ENCODE measurements at regions not wholly inside any gene's neighbourhood (a gene's known extent, or its start where the extent isn't known, plus 50 kb on each side); places are given as distances from the start of the nearest gene placed in this dataset.

DNA sequence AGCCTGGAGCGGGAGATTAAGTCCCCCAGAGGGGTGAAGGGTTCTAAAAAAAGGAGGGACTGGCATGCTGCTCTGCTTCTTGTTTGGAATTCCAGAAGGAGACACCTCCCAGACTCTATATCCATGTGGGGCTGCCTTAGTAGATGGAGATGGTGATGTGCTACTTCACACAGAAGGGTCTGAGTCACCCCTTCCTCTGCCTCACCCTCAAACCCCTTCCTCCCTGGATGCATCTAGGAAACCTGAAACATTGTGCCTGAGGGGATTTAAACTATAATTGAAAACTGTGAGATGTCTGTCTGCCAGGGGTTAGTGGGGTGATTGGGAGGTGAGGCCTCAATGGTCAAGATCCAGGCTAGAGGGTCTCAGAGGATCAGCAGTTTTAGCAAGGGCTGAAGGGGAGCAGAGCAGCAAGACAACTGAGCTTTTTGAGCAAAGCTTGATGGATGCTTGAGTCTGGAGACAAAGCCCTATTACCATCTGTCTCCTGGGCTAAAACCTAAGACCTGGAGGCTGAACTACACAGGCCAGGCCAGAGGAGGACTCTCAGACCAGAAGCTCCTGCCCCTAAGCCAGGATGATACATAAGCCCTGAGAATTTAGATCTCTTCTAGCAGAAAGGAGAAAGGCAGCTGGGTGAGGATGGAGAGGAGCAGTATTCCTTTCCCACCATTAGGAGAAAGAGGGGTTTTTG, 314.7 kb upstream of the ATP2B1 start:
- H3K4me2 ChIP-seq (ENCODE audit: low read length), result no peak overlapping the region
- H3K79me1 ChIP-seq (ENCODE audit: low read length), result no peaks in the 10 kb centered on the region
- no peak overlapping the region for H3K9ac ChIP-seq (ENCODE audit: low read length)
- H3K36me3 ChIP-seq (ENCODE audit: control insufficient read depth, insufficient read depth, low read length), result no peaks in the 10 kb centered on the region
- H3K27me3 ChIP-seq (ENCODE audit: insufficient read depth, low read length, poor library complexity), result no peaks in the 10 kb centered on the region
- no peak for DNase-seq
- H2BK15ac ChIP-seq (replicated peaks; ENCODE audit: low read depth), result no peak overlapping the region
- no peak overlapping the region for H2AK5ac ChIP-seq (ENCODE audit: low read length)
- no CpG with 5 or more reads among the region's 1 CpG for WGBS (ENCODE audit: extremely low coverage, insufficient coverage, low lambda C conversion rate)
- no peaks in the 10 kb centered on the region for H3K79me2 ChIP-seq (ENCODE audit: control insufficient read depth, insufficient read depth, low read length)
- no peak overlapping the region for H3K4ac ChIP-seq (ENCODE audit: low read depth, low read length)
- no peak overlapping the region for H2BK120ac ChIP-seq (ENCODE audit: low read depth, low read length)
- no peak overlapping the region for H4K8ac ChIP-seq (ENCODE audit: low read depth, low read length)
- no peak overlapping the region for H3K27ac ChIP-seq (ENCODE audit: low read depth, low read length)
- H3K4me3 ChIP-seq (ENCODE audit: low read length), result no peak overlapping the region
- peak overlapping the region; percentile 19 for H4K5ac ChIP-seq (ENCODE audit: low read length)
- H3K18ac ChIP-seq (ENCODE audit: low read length), result no peak overlapping the region
- no peak overlapping the region for H3K23ac ChIP-seq (ENCODE audit: low read length)
- no peaks in the 10 kb centered on the region for H3K4me1 ChIP-seq (ENCODE audit: control insufficient read depth, low read depth, low read length)
- no peak overlapping the region for H2BK5ac ChIP-seq (ENCODE audit: low read length)
- no peak overlapping the region for H3K56ac ChIP-seq (ENCODE audit: low read length)

DNA sequence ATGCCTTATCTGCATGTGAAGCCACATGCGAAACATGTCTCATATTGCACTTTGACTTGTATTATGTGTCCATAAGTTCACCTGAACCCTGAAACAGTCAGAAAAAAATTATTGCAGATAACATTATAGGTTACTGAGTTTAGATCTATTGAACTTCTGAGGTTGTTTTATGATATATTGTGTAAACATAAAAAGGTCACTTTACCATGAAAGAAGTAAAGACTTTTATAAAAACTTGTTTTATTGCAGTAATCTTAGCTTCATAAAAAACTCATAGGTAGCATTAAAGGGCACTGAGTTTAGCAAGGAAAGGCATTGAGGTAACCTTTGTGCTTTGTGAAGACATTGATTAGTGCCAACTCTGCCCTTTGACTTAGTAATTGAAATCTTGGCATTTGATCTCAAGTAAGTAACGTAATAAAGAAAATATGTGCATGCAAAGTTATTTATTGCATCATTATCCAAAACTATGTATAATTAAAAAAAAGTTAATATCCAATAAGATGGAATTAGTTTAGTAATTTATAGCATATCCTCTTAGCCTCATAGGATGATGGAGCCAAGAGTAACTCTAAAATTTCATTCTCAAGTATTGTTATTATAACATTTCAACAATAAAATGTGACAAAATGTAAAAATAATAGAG, 313.3 kb upstream of the ATP2B1 start:
- Histone ChIP-seq H3K79me1 (ENCODE audit: low read length) (no peaks in the 10 kb centered on the region), H3K18ac (ENCODE audit: low read length) (no peak overlapping the region), H3K4me2 (ENCODE audit: low read length) (no peak overlapping the region), H3K23ac (ENCODE audit: low read length) (no peak overlapping the region), H4K8ac (ENCODE audit: low read depth, low read length) (no peak overlapping the region), H3K27me3 (ENCODE audit: insufficient read depth, low read length, poor library complexity) (no peaks in the 10 kb centered on the region), H3K4ac (ENCODE audit: low read depth, low read length) (no peak overlapping the region), H2BK15ac (replicated peaks; ENCODE audit: low read depth) (no peak overlapping the region), H4K5ac (ENCODE audit: low read length) (no peak overlapping the region), H3K56ac (ENCODE audit: low read length) (no peak overlapping the region), H2BK120ac (ENCODE audit: low read depth, low read length) (no peak overlapping the region), H3K27ac (ENCODE audit: low read depth, low read length) (no peak overlapping the region), H2AK5ac (ENCODE audit: low read length) (no peak overlapping the region), H3K9ac (ENCODE audit: low read length) (no peak overlapping the region), H3K79me2 (ENCODE audit: control insufficient read depth, insufficient read depth, low read length) (no peaks in the 10 kb centered on the region), H2BK5ac (ENCODE audit: low read length) (no peak overlapping the region), H3K4me3 (ENCODE audit: low read length) (no peak overlapping the region), H3K4me1 (ENCODE audit: control insufficient read depth, low read depth, low read length) (no peaks in the 10 kb centered on the region), H3K36me3 (ENCODE audit: control insufficient read depth, insufficient read depth, low read length) (no peaks in the 10 kb centered on the region)
- no peak for DNase-seq
- no CpG with 5 or more reads among the region's 2 CpGs for WGBS (ENCODE audit: extremely low coverage, insufficient coverage, low lambda C conversion rate)

DNA sequence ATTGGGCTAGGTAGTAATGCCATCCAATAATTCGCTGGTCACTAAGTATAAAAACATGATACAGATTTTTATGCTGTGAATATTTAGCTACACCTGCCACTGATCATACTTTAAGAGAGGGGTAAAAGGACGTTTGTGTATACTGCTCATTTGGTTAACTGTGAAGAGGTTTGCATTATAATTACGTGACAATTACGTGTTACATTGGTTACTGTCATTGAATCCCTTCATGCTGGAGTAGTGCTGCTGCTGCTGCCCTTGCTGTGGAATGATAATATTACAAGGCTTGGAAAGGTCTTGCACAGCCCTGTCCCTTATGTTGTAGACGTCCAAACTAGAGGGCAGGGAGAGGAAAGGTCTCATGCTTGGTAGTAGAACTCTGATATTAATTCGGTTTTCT, 312.2 kb upstream of the ATP2B1 start:
- H3K4me3 ChIP-seq (ENCODE audit: low read length), result no peak overlapping the region
- H2BK5ac ChIP-seq (ENCODE audit: low read length), result no peak overlapping the region
- no peak overlapping the region for H3K4ac ChIP-seq (ENCODE audit: low read depth, low read length)
- no peak overlapping the region for H2BK120ac ChIP-seq (ENCODE audit: low read depth, low read length)
- no peaks in the 10 kb centered on the region for H3K79me1 ChIP-seq (ENCODE audit: low read length)
- H3K27me3 ChIP-seq (ENCODE audit: insufficient read depth, low read length, poor library complexity), result no peaks in the 10 kb centered on the region
- no peaks in the 10 kb centered on the region for H3K36me3 ChIP-seq (ENCODE audit: control insufficient read depth, insufficient read depth, low read length)
- WGBS (ENCODE audit: extremely low coverage, insufficient coverage, low lambda C conversion rate), result no CpG with 5 or more reads among the region's 6 CpGs
- H2AK5ac ChIP-seq (ENCODE audit: low read length), result no peak overlapping the region
- H4K5ac ChIP-seq (ENCODE audit: low read length), result no peak overlapping the region
- H3K4me2 ChIP-seq (ENCODE audit: low read length), result no peak overlapping the region
- DNase-seq, result no peak
- H3K79me2 ChIP-seq (ENCODE audit: control insufficient read depth, insufficient read depth, low read length), result no peaks in the 10 kb centered on the region
- H3K27ac ChIP-seq (ENCODE audit: low read depth, low read length), result no peak overlapping the region
- H3K4me1 ChIP-seq (ENCODE audit: control insufficient read depth, low read depth, low read length), result no peaks in the 10 kb centered on the region
- H2BK15ac ChIP-seq (replicated peaks; ENCODE audit: low read depth), result no peak overlapping the region
- no peak overlapping the region for H3K56ac ChIP-seq (ENCODE audit: low read length)
- no peak overlapping the region for H3K9ac ChIP-seq (ENCODE audit: low read length)
- no peak overlapping the region for H3K23ac ChIP-seq (ENCODE audit: low read length)
- no peak overlapping the region for H3K18ac ChIP-seq (ENCODE audit: low read length)
- H4K8ac ChIP-seq (ENCODE audit: low read depth, low read length), result no peak overlapping the region

DNA sequence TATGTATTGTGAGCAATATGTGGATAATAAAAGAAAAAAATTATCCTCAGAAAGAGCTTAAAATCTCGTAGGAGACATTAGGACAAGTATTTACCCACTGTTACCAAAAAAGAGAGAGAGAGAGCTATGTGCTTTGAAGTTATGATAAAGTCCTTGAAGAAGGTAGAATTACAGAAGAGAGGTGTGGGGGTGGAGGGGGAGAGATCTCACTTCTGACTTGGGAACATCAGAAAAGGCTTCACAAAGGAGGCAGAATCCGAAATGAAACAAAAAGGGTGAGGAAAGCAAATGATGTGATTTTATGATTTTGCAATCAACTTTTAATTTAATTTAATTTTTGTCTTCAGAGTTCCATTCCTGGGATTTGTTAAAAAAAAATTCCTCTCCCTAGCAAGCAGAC, 311.8 kb upstream of the ATP2B1 start:
- H3K79me2 ChIP-seq (ENCODE audit: control insufficient read depth, insufficient read depth, low read length), result no peaks in the 10 kb centered on the region
- H3K27me3 ChIP-seq (ENCODE audit: insufficient read depth, low read length, poor library complexity), result no peaks in the 10 kb centered on the region
- H3K79me1 ChIP-seq (ENCODE audit: low read length), result no peaks in the 10 kb centered on the region
- H4K8ac ChIP-seq (ENCODE audit: low read depth, low read length), result no peak overlapping the region
- H3K56ac ChIP-seq (ENCODE audit: low read length), result no peak overlapping the region
- no peak overlapping the region for H3K4me2 ChIP-seq (ENCODE audit: low read length)
- H3K4ac ChIP-seq (ENCODE audit: low read depth, low read length), result no peak overlapping the region
- no peak for DNase-seq
- no peak overlapping the region for H3K27ac ChIP-seq (ENCODE audit: low read depth, low read length)
- H2BK120ac ChIP-seq (ENCODE audit: low read depth, low read length), result no peak overlapping the region
- H3K36me3 ChIP-seq (ENCODE audit: control insufficient read depth, insufficient read depth, low read length), result no peaks in the 10 kb centered on the region
- WGBS (ENCODE audit: extremely low coverage, insufficient coverage, low lambda C conversion rate), result no CpG with 5 or more reads among the region's 2 CpGs
- H4K5ac ChIP-seq (ENCODE audit: low read length), result no peak overlapping the region
- no peak overlapping the region for H2BK5ac ChIP-seq (ENCODE audit: low read length)
- no peak overlapping the region for H3K4me3 ChIP-seq (ENCODE audit: low read length)
- H3K23ac ChIP-seq (ENCODE audit: low read length), result no peak overlapping the region
- no peak overlapping the region for H3K9ac ChIP-seq (ENCODE audit: low read length)
- no peak overlapping the region for H2AK5ac ChIP-seq (ENCODE audit: low read length)
- H3K18ac ChIP-seq (ENCODE audit: low read length), result no peak overlapping the region
- no peak overlapping the region for H2BK15ac ChIP-seq (replicated peaks; ENCODE audit: low read depth)
- H3K4me1 ChIP-seq (ENCODE audit: control insufficient read depth, low read depth, low read length), result no peaks in the 10 kb centered on the region

DNA sequence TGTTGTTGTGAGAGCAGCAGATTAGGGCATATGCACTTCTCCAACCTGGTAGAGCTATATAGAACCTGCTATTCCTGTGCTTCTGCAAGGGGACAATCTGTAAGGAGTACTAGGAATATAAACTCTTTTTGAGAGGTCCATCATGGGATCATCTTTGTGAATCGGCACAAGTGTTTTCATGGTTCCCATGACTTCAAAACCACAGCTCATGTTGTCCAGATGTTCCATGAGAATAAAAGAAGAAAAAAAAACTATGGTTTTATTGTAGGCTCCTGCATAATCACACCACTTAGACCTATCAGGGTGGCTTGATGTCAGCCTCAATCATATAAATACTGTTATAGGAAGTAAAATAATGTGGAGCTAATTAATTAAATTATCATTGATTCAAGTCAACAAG, 311.4 kb upstream of the ATP2B1 start:
- no CpG with 5 or more reads among the region's 1 CpG for WGBS (ENCODE audit: extremely low coverage, insufficient coverage, low lambda C conversion rate)
- Histone ChIP-seq H3K4me1 (ENCODE audit: control insufficient read depth, low read depth, low read length) (no peaks in the 10 kb centered on the region), H2BK5ac (ENCODE audit: low read length) (no peak overlapping the region), H3K4me2 (ENCODE audit: low read length) (no peak overlapping the region), H3K56ac (ENCODE audit: low read length) (no peak overlapping the region), H3K79me1 (ENCODE audit: low read length) (no peaks in the 10 kb centered on the region), H3K9ac (ENCODE audit: low read length) (no peak overlapping the region), H4K5ac (ENCODE audit: low read length) (no peak overlapping the region), H3K27ac (ENCODE audit: low read depth, low read length) (no peak overlapping the region), H3K36me3 (ENCODE audit: control insufficient read depth, insufficient read depth, low read length) (no peaks in the 10 kb centered on the region), H2BK15ac (replicated peaks; ENCODE audit: low read depth) (no peak overlapping the region), H3K79me2 (ENCODE audit: control insufficient read depth, insufficient read depth, low read length) (no peaks in the 10 kb centered on the region), H3K27me3 (ENCODE audit: insufficient read depth, low read length, poor library complexity) (no peaks in the 10 kb centered on the region), H3K4ac (ENCODE audit: low read depth, low read length) (no peak overlapping the region), H3K23ac (ENCODE audit: low read length) (no peak overlapping the region), H2BK120ac (ENCODE audit: low read depth, low read length) (no peak overlapping the region), H2AK5ac (ENCODE audit: low read length) (no peak overlapping the region), H3K18ac (ENCODE audit: low read length) (no peak overlapping the region), H4K8ac (ENCODE audit: low read depth, low read length) (no peak overlapping the region), H3K4me3 (ENCODE audit: low read length) (no peak overlapping the region)
- no peak for DNase-seq

DNA sequence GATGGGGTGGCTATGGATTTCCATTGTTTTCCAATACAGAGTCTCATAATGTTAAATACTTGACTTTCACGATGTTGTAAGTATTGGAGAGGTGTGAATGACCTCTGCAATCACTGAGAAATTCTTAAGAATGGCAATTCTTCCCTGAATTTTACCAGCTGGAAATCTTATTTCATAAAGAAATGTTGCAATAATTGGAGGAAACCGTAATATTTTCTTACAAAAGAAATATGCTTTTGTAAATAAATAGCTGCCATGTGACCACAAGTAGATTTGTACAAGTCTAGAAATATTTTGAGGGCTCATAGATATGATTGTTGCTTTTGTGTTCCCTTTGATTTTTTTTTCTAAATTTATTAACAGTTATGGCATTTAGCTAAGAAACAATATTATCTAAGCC, 308.7 kb upstream of the ATP2B1 start:
- Histone ChIP-seq H3K9ac (ENCODE audit: low read length) (no peak overlapping the region), H4K8ac (ENCODE audit: low read depth, low read length) (no peak overlapping the region), H4K5ac (ENCODE audit: low read length) (no peak overlapping the region), H3K27ac (ENCODE audit: low read depth, low read length) (no peak overlapping the region), H3K4me2 (ENCODE audit: low read length) (no peak overlapping the region), H3K23ac (ENCODE audit: low read length) (no peak overlapping the region), H2AK5ac (ENCODE audit: low read length) (no peak overlapping the region), H3K4ac (ENCODE audit: low read depth, low read length) (no peak overlapping the region), H3K36me3 (ENCODE audit: control insufficient read depth, insufficient read depth, low read length) (no peaks in the 10 kb centered on the region), H3K18ac (ENCODE audit: low read length) (no peak overlapping the region), H2BK120ac (ENCODE audit: low read depth, low read length) (no peak overlapping the region), H3K56ac (ENCODE audit: low read length) (no peak overlapping the region), H3K79me2 (ENCODE audit: control insufficient read depth, insufficient read depth, low read length) (no peaks in the 10 kb centered on the region), H3K4me3 (ENCODE audit: low read length) (no peak overlapping the region), H3K4me1 (ENCODE audit: control insufficient read depth, low read depth, low read length) (no peaks in the 10 kb centered on the region), H2BK5ac (ENCODE audit: low read length) (no peak overlapping the region), H3K27me3 (ENCODE audit: insufficient read depth, low read length, poor library complexity) (no peaks in the 10 kb centered on the region), H3K79me1 (ENCODE audit: low read length) (no peaks in the 10 kb centered on the region), H2BK15ac (replicated peaks; ENCODE audit: low read depth) (no peak overlapping the region)
- DNase-seq, result no peak
- WGBS (ENCODE audit: extremely low coverage, insufficient coverage, low lambda C conversion rate), result no CpG with 5 or more reads among the region's 2 CpGs

Measured in mesendoderm (in vitro differentiated cells).